ENCODE measurements at regions not wholly inside any gene's neighbourhood (a gene's known extent, or its start where the extent isn't known, plus 50 kb on each side); places are given as distances from the start of the nearest gene placed in this dataset.
A peak's percentile ranks its signal among the peaks of the same experiment; 100 is the strongest.

DNA sequence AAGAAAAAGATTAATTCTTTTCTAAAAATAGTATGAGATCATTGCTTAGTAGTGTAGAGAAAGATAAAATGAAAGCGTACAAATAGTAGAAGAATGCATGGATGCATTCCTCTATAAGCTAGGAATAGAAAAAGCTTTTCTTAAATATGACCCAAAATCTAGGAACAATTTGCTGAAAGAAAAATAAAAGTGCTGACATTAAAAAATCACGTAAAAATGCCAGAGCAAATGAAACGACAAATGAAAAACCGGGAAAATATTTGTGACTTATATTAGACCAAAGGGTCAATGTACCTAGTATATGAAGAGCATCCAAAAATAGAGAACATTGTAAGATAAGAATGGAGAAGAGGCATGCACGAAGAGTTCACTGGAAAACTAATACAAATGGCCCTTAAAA lies 149.5 kb upstream of the MON1B start:
- H3K4me3 ChIP-seq (ENCODE audit: insufficient read depth, low read length, poor library complexity, severe bottlenecking): no peak overlapping the region
- H3K9me3 ChIP-seq (ENCODE audit: insufficient read depth, low read length): no peaks in the 10 kb centered on the region
- no peak overlapping the region for H3K9ac ChIP-seq (ENCODE audit: low read length)
- TF ChIP-seq, protein P1, sequence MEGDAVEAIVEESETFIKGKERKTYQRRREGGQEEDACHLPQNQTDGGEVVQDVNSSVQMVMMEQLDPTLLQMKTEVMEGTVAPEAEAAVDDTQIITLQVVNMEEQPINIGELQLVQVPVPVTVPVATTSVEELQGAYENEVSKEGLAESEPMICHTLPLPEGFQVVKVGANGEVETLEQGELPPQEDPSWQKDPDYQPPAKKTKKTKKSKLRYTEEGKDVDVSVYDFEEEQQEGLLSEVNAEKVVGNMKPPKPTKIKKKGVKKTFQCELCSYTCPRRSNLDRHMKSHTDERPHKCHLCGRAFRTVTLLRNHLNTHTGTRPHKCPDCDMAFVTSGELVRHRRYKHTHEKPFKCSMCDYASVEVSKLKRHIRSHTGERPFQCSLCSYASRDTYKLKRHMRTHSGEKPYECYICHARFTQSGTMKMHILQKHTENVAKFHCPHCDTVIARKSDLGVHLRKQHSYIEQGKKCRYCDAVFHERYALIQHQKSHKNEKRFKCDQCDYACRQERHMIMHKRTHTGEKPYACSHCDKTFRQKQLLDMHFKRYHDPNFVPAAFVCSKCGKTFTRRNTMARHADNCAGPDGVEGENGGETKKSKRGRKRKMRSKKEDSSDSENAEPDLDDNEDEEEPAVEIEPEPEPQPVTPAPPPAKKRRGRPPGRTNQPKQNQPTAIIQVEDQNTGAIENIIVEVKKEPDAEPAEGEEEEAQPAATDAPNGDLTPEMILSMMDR (IDR thresholded peaks at IDR 0.05; ENCODE audit: insufficient read depth, low read length, poor library complexity, severe bottlenecking): no peak
- TF ChIP-seq EZH2phosphoT487 (conservative IDR thresholded peaks at IDR 0.05; ENCODE audit: low read length): no peak
- H3K36me3 ChIP-seq (ENCODE audit: low read length): no peaks in the 10 kb centered on the region
- no peak overlapping the region for H2AFZ ChIP-seq (ENCODE audit: low read depth, low read length, severe bottlenecking)
- no peak overlapping the region for H3K4me2 ChIP-seq (ENCODE audit: low read depth, low read length, poor library complexity, severe bottlenecking)
- H4K20me1 ChIP-seq (ENCODE audit: low read depth, low read length): no peaks in the 10 kb centered on the region
- H3K9me2 ChIP-seq (replicated peaks; ENCODE audit: insufficient read depth, low read length): no peaks in the 10 kb centered on the region
- H3K27ac ChIP-seq (ENCODE audit: low read depth, low read length): no peak overlapping the region
- H3K27me3 ChIP-seq (ENCODE audit: low read length): no peaks in the 10 kb centered on the region
- H3F3A ChIP-seq (ENCODE audit: insufficient read depth): no peaks in the 10 kb centered on the region
- no peaks in the 10 kb centered on the region for H3K79me2 ChIP-seq (ENCODE audit: insufficient read depth, low read length)

- H3K79me2 ChIP-seq (ENCODE audit: insufficient read depth, low read length): no peaks in the 10 kb centered on the region
- H3K27ac ChIP-seq (ENCODE audit: low read depth, low read length): no peak overlapping the region
- H3F3A ChIP-seq (ENCODE audit: insufficient read depth): no peaks in the 10 kb centered on the region
- no peak overlapping the region for H3K9ac ChIP-seq (ENCODE audit: low read length)
- no peaks in the 10 kb centered on the region for H4K20me1 ChIP-seq (ENCODE audit: low read depth, low read length)
- no peak for TF ChIP-seq EZH2phosphoT487 (conservative IDR thresholded peaks at IDR 0.05; ENCODE audit: low read length)
- TF ChIP-seq, protein P1 (IDR thresholded peaks at IDR 0.05; ENCODE audit: insufficient read depth, low read length, poor library complexity, severe bottlenecking): peak; percentile 32
- no peaks in the 10 kb centered on the region for H3K9me2 ChIP-seq (replicated peaks; ENCODE audit: insufficient read depth, low read length)
- no peaks in the 10 kb centered on the region for H3K36me3 ChIP-seq (ENCODE audit: low read length)
- no peaks in the 10 kb centered on the region for H3K27me3 ChIP-seq (ENCODE audit: low read length)
- H3K9me3 ChIP-seq (ENCODE audit: insufficient read depth, low read length): no peaks in the 10 kb centered on the region
- no peak overlapping the region for H3K4me3 ChIP-seq (ENCODE audit: insufficient read depth, low read length, poor library complexity, severe bottlenecking)
- no peak overlapping the region for H2AFZ ChIP-seq (ENCODE audit: low read depth, low read length, severe bottlenecking)
- H3K4me2 ChIP-seq (ENCODE audit: low read depth, low read length, poor library complexity, severe bottlenecking): no peak overlapping the region
Measured at GRCh38 chr16:77043076-77043475, 147.9 kb upstream of the MON1B start.

DNA sequence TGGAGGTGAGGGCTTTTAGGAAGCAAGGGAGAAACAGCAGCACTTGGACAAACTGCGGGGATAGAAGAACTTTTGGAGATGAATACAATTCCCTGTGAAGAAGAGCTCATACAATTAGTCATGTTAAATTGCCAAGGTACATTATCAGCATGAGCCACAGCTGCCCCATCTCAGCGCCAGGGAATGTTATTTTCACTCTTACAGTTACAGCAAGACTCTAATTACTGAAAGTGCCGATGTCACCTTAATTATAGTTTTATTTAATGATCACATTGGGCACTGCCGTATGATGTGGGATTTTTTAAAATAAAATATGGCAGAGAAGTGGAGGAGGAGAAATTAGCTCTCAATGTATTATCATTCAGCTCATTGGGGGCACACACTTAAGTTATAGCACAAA lies 144.8 kb upstream of the MON1B start:
- no peak overlapping the region for H3K4me3 ChIP-seq (ENCODE audit: insufficient read depth, low read length, poor library complexity, severe bottlenecking)
- H4K20me1 ChIP-seq (ENCODE audit: low read depth, low read length): no peaks in the 10 kb centered on the region
- no peaks in the 10 kb centered on the region for H3F3A ChIP-seq (ENCODE audit: insufficient read depth)
- H2AFZ ChIP-seq (ENCODE audit: low read depth, low read length, severe bottlenecking): no peak overlapping the region
- TF ChIP-seq, protein P1 (IDR thresholded peaks at IDR 0.05; ENCODE audit: insufficient read depth, low read length, poor library complexity, severe bottlenecking): no peak
- TF ChIP-seq EZH2phosphoT487 (conservative IDR thresholded peaks at IDR 0.05; ENCODE audit: low read length): no peak
- H3K27me3 ChIP-seq (ENCODE audit: low read length): no peaks in the 10 kb centered on the region
- no peaks in the 10 kb centered on the region for H3K36me3 ChIP-seq (ENCODE audit: low read length)
- no peaks in the 10 kb centered on the region for H3K79me2 ChIP-seq (ENCODE audit: insufficient read depth, low read length)
- no peaks in the 10 kb centered on the region for H3K9me2 ChIP-seq (replicated peaks; ENCODE audit: insufficient read depth, low read length)
- H3K4me2 ChIP-seq (ENCODE audit: low read depth, low read length, poor library complexity, severe bottlenecking): no peak overlapping the region
- H3K27ac ChIP-seq (ENCODE audit: low read depth, low read length): no peak overlapping the region
- H3K9me3 ChIP-seq (ENCODE audit: insufficient read depth, low read length): no peaks in the 10 kb centered on the region
- no peak overlapping the region for H3K9ac ChIP-seq (ENCODE audit: low read length)

Measured in SU-DHL-6 (cell line).